ENCODE measurements at regions not wholly inside any gene's neighbourhood (a gene's known extent, or its start where the extent isn't known, plus 50 kb on each side); places are given as distances from the start of the nearest gene placed in this dataset.

DNA sequence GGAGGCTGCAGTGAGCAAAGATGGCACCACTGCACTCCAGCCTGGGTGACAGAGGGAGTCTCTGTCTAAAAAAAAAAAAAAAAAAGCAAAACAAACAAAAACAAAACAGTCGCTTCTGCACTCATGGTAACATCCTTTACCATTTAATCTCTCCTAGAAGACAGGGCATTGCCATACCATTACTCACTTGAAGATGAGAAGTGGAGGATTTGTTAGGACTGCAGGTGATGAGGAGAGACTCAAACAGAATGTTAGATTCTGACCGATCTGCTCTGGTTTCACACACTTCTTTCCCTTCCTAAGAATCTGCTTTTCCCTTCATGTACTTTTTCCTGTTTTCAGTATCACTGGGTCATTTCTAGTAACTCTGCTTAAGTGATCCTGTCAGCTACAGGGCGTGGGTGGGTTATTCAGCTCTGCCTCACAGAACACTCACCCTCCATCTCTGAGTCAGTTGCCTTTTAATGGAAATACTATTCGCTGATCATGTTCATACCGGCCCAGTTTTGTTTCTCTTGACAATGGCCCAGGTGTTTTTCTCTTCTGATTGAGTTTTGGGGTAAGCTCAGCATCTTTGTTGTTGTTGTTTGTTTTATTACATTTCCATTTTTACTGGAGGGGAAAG is 148.0 kb upstream of the ERG start:
- no peaks in the 10 kb centered on the region for H3K9me2 ChIP-seq (replicated peaks; ENCODE audit: control insufficient read depth, low read length)
- H3K36me3 ChIP-seq (ENCODE audit: control insufficient read depth, low read length) = no peaks in the 10 kb centered on the region
- no peaks in the 10 kb centered on the region for H3F3A ChIP-seq (ENCODE audit: control insufficient read depth, insufficient read depth)
- no peaks in the 10 kb centered on the region for H3K79me2 ChIP-seq (ENCODE audit: control insufficient read depth, low read length)
- no peak overlapping the region for H3K27ac ChIP-seq (ENCODE audit: low read depth, low read length)
- H3K27me3 ChIP-seq (ENCODE audit: control insufficient read depth, low read length) = no peaks in the 10 kb centered on the region
- TF ChIP-seq, protein P1, sequence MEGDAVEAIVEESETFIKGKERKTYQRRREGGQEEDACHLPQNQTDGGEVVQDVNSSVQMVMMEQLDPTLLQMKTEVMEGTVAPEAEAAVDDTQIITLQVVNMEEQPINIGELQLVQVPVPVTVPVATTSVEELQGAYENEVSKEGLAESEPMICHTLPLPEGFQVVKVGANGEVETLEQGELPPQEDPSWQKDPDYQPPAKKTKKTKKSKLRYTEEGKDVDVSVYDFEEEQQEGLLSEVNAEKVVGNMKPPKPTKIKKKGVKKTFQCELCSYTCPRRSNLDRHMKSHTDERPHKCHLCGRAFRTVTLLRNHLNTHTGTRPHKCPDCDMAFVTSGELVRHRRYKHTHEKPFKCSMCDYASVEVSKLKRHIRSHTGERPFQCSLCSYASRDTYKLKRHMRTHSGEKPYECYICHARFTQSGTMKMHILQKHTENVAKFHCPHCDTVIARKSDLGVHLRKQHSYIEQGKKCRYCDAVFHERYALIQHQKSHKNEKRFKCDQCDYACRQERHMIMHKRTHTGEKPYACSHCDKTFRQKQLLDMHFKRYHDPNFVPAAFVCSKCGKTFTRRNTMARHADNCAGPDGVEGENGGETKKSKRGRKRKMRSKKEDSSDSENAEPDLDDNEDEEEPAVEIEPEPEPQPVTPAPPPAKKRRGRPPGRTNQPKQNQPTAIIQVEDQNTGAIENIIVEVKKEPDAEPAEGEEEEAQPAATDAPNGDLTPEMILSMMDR (IDR thresholded peaks at IDR 0.05; ENCODE audit: low read depth, low read length, poor library complexity, severe bottlenecking) = no peak
- no peak for TF ChIP-seq EZH2phosphoT487 (IDR thresholded peaks at IDR 0.05; ENCODE audit: borderline replicate concordance, low read length)
- no peak overlapping the region for H3K4me2 ChIP-seq (ENCODE audit: low read length)
- H3K4me3 ChIP-seq (ENCODE audit: low read length) = no peak overlapping the region
- no peaks in the 10 kb centered on the region for H3K4me1 ChIP-seq (ENCODE audit: control insufficient read depth, low read length)
- H3K9me3 ChIP-seq (ENCODE audit: control insufficient read depth, insufficient read depth, low read length) = no peaks in the 10 kb centered on the region
- no peaks in the 10 kb centered on the region for H4K20me1 ChIP-seq (ENCODE audit: control insufficient read depth, insufficient read depth, low read depth, low read length)

DNA sequence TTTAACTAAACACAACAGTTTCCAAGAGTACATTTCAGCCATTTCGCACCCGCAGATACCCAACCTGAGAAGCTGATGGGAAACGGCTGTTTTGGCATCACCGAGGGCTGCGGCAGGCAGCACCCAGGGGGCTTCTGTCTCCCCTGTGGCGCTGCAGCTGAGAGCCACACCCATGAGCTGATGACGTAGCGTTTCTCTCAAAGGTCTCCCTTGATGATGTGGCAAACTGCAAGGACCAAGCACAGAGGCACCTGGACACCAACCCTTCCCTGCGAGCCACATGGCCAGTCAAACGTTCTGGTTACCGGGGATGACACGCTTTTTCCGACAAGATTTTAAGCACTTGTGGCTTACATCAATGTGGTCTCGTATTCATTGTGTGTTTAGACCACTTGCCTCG is 150.8 kb upstream of the ERG start:
- H4K20me1 ChIP-seq (ENCODE audit: control insufficient read depth, insufficient read depth, low read depth, low read length) = no peaks in the 10 kb centered on the region
- no peaks in the 10 kb centered on the region for H3K9me2 ChIP-seq (replicated peaks; ENCODE audit: control insufficient read depth, low read length)
- no peaks in the 10 kb centered on the region for H3K27me3 ChIP-seq (ENCODE audit: control insufficient read depth, low read length)
- no peak overlapping the region for H3K4me2 ChIP-seq (ENCODE audit: low read length)
- no peaks in the 10 kb centered on the region for H3K4me1 ChIP-seq (ENCODE audit: control insufficient read depth, low read length)
- H3K27ac ChIP-seq (ENCODE audit: low read depth, low read length) = no peak overlapping the region
- H3K79me2 ChIP-seq (ENCODE audit: control insufficient read depth, low read length) = no peaks in the 10 kb centered on the region
- no peaks in the 10 kb centered on the region for H3K9me3 ChIP-seq (ENCODE audit: control insufficient read depth, insufficient read depth, low read length)
- no peaks in the 10 kb centered on the region for H3F3A ChIP-seq (ENCODE audit: control insufficient read depth, insufficient read depth)
- H3K36me3 ChIP-seq (ENCODE audit: control insufficient read depth, low read length) = no peaks in the 10 kb centered on the region
- no peak for TF ChIP-seq EZH2phosphoT487 (IDR thresholded peaks at IDR 0.05; ENCODE audit: borderline replicate concordance, low read length)
- TF ChIP-seq, protein P1 (IDR thresholded peaks at IDR 0.05; ENCODE audit: low read depth, low read length, poor library complexity, severe bottlenecking) = no peak
- H3K4me3 ChIP-seq (ENCODE audit: low read length) = no peak overlapping the region

DNA sequence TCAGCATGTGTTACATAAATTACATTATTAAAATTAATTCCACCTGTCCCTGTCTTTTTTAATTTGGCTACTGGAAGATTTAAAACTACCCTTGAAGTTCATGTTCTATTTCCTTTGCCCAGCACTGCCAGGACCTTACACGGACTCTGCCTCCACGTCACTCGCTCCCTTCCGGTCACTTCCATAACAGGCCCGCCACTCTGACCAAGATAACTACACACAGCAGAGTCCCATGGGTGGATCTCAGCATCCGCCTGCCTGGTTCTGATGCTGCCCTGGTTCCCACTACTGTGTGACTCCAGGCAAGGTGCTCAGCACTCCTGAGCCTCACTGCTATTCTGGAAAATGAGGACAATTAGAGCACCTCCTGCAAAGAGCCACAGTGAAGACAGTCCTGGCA is 153.3 kb upstream of the ERG start:
- Histone ChIP-seq H3K4me3 (ENCODE audit: low read length) (no peak overlapping the region), H3K9me2 (replicated peaks; ENCODE audit: control insufficient read depth, low read length) (no peaks in the 10 kb centered on the region), H3K4me2 (ENCODE audit: low read length) (no peak overlapping the region), H3K27ac (ENCODE audit: low read depth, low read length) (no peak overlapping the region), H3K27me3 (ENCODE audit: control insufficient read depth, low read length) (peaks cover 2% of the 10 kb centered on the region; the same call in 1 of the 2 replicates), H3K4me1 (ENCODE audit: control insufficient read depth, low read length) (no peaks in the 10 kb centered on the region), H4K20me1 (ENCODE audit: control insufficient read depth, insufficient read depth, low read depth, low read length) (no peaks in the 10 kb centered on the region), H3K9me3 (ENCODE audit: control insufficient read depth, insufficient read depth, low read length) (no peaks in the 10 kb centered on the region), H3K79me2 (ENCODE audit: control insufficient read depth, low read length) (no peaks in the 10 kb centered on the region), H3K36me3 (ENCODE audit: control insufficient read depth, low read length) (no peaks in the 10 kb centered on the region), H3F3A (ENCODE audit: control insufficient read depth, insufficient read depth) (no peaks in the 10 kb centered on the region)
- TF ChIP-seq EZH2phosphoT487 (IDR thresholded peaks at IDR 0.05; ENCODE audit: borderline replicate concordance, low read length) = no peak
- TF ChIP-seq, protein P1 (IDR thresholded peaks at IDR 0.05; ENCODE audit: low read depth, low read length, poor library complexity, severe bottlenecking) = no peak

Measured in DOHH2 (cell line).